ENCODE measurements at regions not wholly inside any gene's neighbourhood (a gene's known extent, or its start where the extent isn't known, plus 50 kb on each side); places are given as distances from the start of the nearest gene placed in this dataset.

DNA sequence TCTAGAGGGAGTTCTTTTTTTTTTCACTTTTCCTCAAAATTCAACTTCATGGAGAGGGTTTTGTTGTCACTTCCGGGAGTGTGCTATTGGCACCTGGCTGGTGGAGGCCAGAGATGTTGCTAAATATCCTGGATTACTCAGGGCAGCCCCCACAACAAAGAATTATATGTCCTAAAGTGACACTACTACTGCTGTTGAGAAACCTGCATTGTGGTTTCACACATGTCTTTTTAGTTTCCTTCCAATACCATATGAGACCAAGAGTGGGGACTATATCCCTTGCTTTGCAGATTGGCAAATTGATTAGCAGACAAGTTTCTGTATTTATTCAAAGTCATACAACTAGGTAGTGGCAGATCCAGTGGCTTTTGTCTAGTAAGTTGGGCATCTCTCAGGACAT lies 826.8 kb downstream of the TRIB2 start:
- TF ChIP-seq, protein P1, sequence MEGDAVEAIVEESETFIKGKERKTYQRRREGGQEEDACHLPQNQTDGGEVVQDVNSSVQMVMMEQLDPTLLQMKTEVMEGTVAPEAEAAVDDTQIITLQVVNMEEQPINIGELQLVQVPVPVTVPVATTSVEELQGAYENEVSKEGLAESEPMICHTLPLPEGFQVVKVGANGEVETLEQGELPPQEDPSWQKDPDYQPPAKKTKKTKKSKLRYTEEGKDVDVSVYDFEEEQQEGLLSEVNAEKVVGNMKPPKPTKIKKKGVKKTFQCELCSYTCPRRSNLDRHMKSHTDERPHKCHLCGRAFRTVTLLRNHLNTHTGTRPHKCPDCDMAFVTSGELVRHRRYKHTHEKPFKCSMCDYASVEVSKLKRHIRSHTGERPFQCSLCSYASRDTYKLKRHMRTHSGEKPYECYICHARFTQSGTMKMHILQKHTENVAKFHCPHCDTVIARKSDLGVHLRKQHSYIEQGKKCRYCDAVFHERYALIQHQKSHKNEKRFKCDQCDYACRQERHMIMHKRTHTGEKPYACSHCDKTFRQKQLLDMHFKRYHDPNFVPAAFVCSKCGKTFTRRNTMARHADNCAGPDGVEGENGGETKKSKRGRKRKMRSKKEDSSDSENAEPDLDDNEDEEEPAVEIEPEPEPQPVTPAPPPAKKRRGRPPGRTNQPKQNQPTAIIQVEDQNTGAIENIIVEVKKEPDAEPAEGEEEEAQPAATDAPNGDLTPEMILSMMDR (IDR thresholded peaks at IDR 0.05): no peak
- TF ChIP-seq POLR2A (IDR thresholded peaks at IDR 0.05): no peak

Data from heart left ventricle (tissue), 13 donors.